ENCODE measurements at regions not wholly inside any gene's neighbourhood (a gene's known extent, or its start where the extent isn't known, plus 50 kb on each side); places are given as distances from the start of the nearest gene placed in this dataset.

GRCh38 chr1:39105061-39105840 lies 79.1 kb downstream of the NDUFS5 start (continued):
- TF ChIP-seq VEZF1 (CRISPR knock-in tag; IDR thresholded peaks at IDR 0.05) (peak; percentile 61), POLR2AphosphoS5 (IDR thresholded peaks at IDR 0.05; ENCODE audit: control insufficient read depth, insufficient read depth, low read depth, low read length) (peak; percentile 34; the same call in 1 of the 2 replicates), ZZZ3 (IDR thresholded peaks at IDR 0.05) (no peak), SRSF3 (IDR thresholded peaks at IDR 0.05; ENCODE audit: insufficient read depth, low read length) (no peak), NONO (IDR thresholded peaks at IDR 0.05; ENCODE audit: low read depth in 2 of 2, low read length in 1 of 2) (peak; percentile 36 to 56; a peak in 2 of 4 replicates), TAF1 (IDR thresholded peaks at IDR 0.05; ENCODE audit: control insufficient read depth, extremely low read depth, insufficient read depth, low read length, severe bottlenecking) (peak; percentile 35), RBM25 (IDR thresholded peaks at IDR 0.05; ENCODE audit: low read depth, low read length, severe bottlenecking) (peak; percentile 8), NR3C1 (CRISPR knock-in tag; IDR thresholded peaks at IDR 0.05) (0 out of 2 replicates have a peak, but pooled peaks have one; percentile 45), ARID4B (CRISPR knock-in tag; IDR thresholded peaks at IDR 0.05) (peak; percentile 85), JUN (IDR thresholded peaks at IDR 0.05; ENCODE audit: borderline replicate concordance, low read depth, low read length) (no peak), JUN (CRISPR knock-in tag; IDR thresholded peaks at IDR 0.05; ENCODE audit: borderline replicate concordance) (no peak), ELF1 (tag; IDR thresholded peaks at IDR 0.05) (peak; percentile 62; the same call in 1 of the 2 replicates), ZNF184 (CRISPR knock-in tag; IDR thresholded peaks at IDR 0.05) (no peak), ARID3B (CRISPR knock-in tag; IDR thresholded peaks at IDR 0.05; ENCODE audit: borderline replicate concordance) (no peak), KDM2B (CRISPR knock-in tag; IDR thresholded peaks at IDR 0.05) (peak; percentile 63; the same call in 1 of the 2 replicates), MTA1 (IDR thresholded peaks at IDR 0.05; ENCODE audit: borderline replicate concordance) (no peak), ADNP (tag; IDR thresholded peaks at IDR 0.05) (no peak), EGR1 (conservative IDR thresholded peaks at IDR 0.05) (no peak), FOXP1 (CRISPR knock-in tag; IDR thresholded peaks at IDR 0.05) (peak; percentile 57; the same call in 1 of the 2 replicates), SIN3A (IDR thresholded peaks at IDR 0.05; ENCODE audit: borderline replicate concordance in 2 of 2, control insufficient read depth in 1 of 2, low read depth in 2 of 2, low read length in 2 of 2) (peak in 1 of 2 experiments; percentile 66; a peak in 1 of 4 replicates)
